ENCODE measurements at regions not wholly inside any gene's neighbourhood (a gene's known extent, or its start where the extent isn't known, plus 50 kb on each side); places are given as distances from the start of the nearest gene placed in this dataset.

DNA sequence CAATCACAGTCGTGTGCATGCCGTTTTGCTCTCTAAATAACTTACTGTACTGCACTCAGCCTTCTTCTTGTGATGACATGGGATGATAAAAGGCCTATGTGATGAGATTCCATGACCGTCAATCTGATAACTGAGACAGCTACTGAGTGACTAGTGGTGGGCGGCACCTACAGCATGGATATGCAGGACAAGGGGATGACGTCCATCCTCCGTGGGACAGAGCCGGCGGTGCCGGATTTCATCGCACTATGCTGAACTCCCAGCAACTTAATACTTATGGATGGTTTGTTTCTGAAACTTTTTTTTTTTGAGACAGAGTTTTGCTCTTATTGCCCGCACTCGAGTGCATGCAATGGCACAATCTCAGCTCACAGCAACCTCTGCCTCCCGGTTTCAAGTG lies 146.8 kb upstream of the TSHZ3 start:
- DNase-seq (ENCODE audit: low read depth), result no peak
- in situ Hi-C loops (cut with HindIII; ENCODE audit: low pct_unique_long_range_greater_than_20kb, low sequenced_read_pairs), result no loop called here

DNA sequence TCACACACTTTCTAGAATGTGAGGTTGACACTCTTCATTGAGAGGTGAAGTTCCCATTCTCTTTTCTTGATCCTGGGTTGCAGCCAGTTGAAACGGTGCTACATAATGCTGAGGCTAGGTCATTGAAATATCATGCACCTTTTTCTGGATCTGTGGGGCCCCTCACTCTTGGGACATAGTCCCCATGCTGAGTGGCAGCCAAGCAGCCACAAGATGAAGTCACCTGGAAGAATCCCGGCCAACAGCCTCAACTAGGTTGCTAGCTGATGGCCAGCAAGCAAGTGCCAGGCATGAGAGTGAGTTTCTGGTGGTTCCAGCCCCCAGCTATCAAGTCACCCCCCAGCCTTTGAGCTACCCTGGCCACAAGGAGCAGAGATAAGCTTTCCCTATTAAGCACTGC lies 148.5 kb upstream of the TSHZ3 start:
- in situ Hi-C loops (cut with HindIII; ENCODE audit: low pct_unique_long_range_greater_than_20kb, low sequenced_read_pairs), result no loop called here
- no peak for DNase-seq (ENCODE audit: low read depth)

GRCh38 chr19:31498781-31499180 lies 149.5 kb upstream of the TSHZ3 start:
- in situ Hi-C loops (cut with HindIII; ENCODE audit: low pct_unique_long_range_greater_than_20kb, low sequenced_read_pairs), result no loop called here
- no peak for DNase-seq (ENCODE audit: low read depth)

DNA sequence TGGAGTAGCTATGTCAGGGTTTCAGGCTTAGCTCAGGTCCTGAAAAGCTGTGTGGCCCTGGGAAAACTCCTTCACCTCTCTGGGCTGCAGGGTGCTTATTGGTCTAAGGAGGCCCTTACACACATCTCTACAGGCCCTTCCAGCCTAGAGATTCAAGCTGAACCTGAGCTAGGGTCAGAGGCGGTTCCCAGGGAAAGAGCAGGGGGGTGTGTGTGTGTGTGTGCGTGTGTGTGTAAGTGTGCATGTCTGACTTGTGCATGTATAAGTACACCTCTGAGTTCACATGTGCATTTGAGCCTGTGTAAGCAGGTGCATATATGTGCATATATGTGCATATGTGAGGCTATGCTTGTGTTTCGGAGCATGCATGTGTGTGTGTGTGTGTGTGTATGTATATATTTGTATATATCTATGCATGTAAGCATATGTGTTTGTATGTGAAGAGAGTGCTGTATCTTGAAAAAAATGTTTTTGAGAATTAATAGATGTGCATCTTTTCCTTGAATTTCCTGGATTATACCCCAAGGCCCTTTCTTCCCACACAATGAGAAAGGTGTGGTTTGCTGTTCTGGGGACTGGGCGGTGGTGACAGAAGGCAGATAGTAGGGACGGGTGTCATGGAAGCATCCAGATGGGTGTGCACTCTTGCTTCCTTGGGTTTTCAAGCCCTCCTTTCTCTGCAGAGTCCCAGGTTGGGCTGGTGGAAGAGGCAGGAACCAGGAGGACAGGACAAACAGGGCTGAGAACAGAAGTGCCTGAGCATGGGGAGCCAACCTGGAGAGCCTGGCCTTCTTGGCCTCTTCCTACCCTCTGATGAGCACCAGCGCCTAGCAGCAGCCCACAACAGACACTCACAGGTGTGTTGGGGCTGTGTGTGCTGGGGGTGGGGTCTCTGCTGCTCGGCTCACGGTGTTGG lies 150.3 kb upstream of the TSHZ3 start:
- DNase-seq (ENCODE audit: low read depth), result no peak
- in situ Hi-C loops (cut with HindIII; ENCODE audit: low pct_unique_long_range_greater_than_20kb, low sequenced_read_pairs), result no loop called here

DNA sequence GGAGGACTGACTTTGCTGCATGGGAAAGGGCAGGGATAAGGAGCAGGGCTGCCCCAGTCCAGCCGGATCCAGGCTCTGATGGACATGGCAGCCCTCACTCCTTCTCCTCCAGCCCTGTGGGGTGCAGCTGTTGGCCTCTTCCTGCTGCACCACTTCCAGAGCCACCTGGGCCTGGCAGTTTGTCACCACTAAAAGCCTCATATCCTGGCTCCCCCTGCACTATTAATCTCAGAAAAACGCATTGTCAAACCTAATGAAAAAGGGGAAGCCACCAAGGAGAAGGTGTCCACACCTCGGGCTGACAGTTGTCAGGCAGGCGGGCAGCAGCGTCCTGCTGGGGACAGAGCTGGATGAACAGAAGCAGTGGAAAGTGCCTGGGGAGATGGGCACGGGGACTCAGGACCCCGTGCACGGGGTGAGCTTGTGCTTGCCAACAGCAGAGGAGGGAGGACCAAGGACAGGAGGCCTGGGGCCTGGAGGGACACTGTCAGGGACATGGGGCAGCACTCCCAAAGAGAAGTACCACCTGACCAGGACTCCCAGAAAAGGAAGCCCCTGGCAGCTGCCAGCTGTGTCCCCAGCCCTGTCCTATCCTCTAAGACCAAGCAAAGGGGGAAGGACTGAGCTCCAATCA lies 151.1 kb upstream of the TSHZ3 start:
- in situ Hi-C loops (cut with HindIII; ENCODE audit: low pct_unique_long_range_greater_than_20kb, low sequenced_read_pairs), result no loop called here
- no peak for DNase-seq (ENCODE audit: low read depth)

- DNase-seq (ENCODE audit: low read depth), result no peak
- in situ Hi-C loops (cut with HindIII; ENCODE audit: low pct_unique_long_range_greater_than_20kb, low sequenced_read_pairs), result no loop called here
Observed at GRCh38 chr19:31500946-31501345, 151.7 kb upstream of the TSHZ3 start.

GRCh38 chr19:31501427-31502195 lies 152.4 kb upstream of the TSHZ3 start:
- in situ Hi-C loops (cut with HindIII; ENCODE audit: low pct_unique_long_range_greater_than_20kb, low sequenced_read_pairs), result no loop called here
- no peak for DNase-seq (ENCODE audit: low read depth)

DNA sequence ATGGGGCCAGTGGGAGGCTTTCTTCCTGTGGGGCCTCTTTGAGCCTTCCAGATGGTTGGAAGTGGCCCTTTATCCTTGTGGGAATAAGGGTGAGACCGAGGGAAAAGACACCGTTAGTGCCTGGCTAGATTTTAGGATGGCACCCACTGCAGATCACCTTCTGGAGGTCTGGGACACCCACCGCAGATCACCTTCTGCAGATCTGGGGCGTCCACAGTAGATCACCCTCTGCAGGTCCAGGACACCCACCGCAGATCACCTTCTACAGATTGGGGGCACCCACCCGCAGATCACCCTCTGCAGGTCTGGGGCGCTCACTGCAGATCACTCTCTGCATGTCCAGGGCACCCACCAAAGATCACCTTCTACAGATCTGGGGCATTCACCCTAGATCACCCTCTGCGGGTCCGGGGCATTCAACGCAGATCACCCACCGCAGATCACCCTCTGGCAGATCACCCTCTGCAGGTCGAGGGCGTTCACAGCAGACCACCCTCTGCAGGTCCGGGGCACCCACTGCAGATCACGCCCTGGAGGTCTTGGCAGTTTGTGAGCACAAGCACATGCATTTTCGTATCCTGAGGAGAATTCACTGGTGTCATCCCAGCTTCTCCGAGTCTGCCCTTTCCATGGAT lies 153.4 kb upstream of the TSHZ3 start:
- DNase-seq (ENCODE audit: low read depth), result no peak
- in situ Hi-C loops (cut with HindIII; ENCODE audit: low pct_unique_long_range_greater_than_20kb, low sequenced_read_pairs), result no loop called here

- DNase-seq (ENCODE audit: low read depth), result no peak
- in situ Hi-C loops (cut with HindIII; ENCODE audit: low pct_unique_long_range_greater_than_20kb, low sequenced_read_pairs), result no loop called here
Observed at GRCh38 chr19:31503211-31503610, 154.0 kb upstream of the TSHZ3 start.

GRCh38 chr19:31504221-31504620 lies 155.0 kb upstream of the TSHZ3 start:
- in situ Hi-C loops (cut with HindIII; ENCODE audit: low pct_unique_long_range_greater_than_20kb, low sequenced_read_pairs), result no loop called here
- DNase-seq (ENCODE audit: low read depth), result no peak

DNA sequence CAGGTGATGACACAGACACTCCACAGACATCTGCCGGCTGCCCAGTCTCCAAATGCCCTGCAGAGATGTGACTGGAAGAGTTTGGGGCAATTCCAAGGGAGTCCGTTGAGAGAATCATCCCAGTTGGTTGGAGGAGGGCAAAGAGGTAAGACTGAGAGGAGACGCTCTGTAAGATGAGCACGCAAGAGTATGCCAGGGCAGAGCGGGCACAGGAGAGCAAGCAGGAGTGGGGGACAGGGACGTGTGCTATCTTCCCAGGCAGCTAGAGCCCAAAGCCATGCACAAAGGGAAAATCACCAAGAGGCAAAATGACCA lies 156.3 kb upstream of the TSHZ3 start:
- in situ Hi-C loops (cut with HindIII; ENCODE audit: low pct_unique_long_range_greater_than_20kb, low sequenced_read_pairs), result no loop called here
- DNase-seq (ENCODE audit: low read depth), result no peak

DNA sequence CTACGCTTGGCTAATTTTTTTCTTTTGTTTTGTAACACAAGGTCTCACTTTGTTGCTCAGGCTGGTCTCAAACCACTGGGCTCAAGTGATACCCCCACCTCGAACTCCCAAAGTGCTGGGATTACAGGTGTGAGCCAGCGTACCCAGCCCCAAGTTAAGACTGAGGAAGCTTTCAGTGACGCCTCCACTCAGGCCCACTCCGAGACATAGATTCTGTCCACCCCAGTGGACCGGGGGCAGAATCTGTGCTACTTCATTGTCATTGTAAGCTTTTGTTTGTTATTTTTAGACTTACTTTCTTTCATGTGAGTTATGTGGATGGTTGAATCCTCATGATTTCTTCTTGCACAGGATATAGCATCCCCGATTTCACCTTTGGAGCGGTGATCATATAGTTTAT lies 156.9 kb upstream of the TSHZ3 start:
- no peak for DNase-seq (ENCODE audit: low read depth)

DNA sequence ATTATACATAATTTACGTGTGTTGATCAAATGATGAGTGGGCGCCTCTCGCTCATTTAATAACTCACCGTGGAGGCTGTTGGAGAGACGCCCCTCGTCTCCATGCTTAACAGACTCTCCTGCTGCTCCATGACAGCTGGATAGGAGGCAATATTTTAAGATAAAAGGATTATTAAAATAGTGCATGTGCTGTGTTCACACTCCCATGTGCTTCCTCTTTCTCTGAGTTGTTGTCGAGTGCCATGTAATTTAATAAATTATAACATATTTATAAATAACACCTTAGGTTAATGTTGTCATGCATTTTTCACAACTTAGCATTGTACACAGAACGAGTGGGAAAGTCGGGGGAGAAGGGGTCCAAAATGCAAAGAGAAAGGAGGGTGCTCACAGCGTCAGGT lies 161.4 kb upstream of the TSHZ3 start:
- in situ Hi-C loops (cut with HindIII; ENCODE audit: low pct_unique_long_range_greater_than_20kb, low sequenced_read_pairs), result no loop called here

More for the DNA sequence above, 156.9 kb upstream of the TSHZ3 start:
- in situ Hi-C loops (cut with HindIII; ENCODE audit: low pct_unique_long_range_greater_than_20kb, low sequenced_read_pairs), result no loop called here

GRCh38 chr19:31511098-31511497 lies 161.9 kb upstream of the TSHZ3 start:
- in situ Hi-C loops (cut with HindIII; ENCODE audit: low pct_unique_long_range_greater_than_20kb, low sequenced_read_pairs), result no loop called here
- DNase-seq (ENCODE audit: low read depth), result no peak

More for the DNA sequence above, 161.4 kb upstream of the TSHZ3 start:
- DNase-seq (ENCODE audit: low read depth), result no peak

DNA sequence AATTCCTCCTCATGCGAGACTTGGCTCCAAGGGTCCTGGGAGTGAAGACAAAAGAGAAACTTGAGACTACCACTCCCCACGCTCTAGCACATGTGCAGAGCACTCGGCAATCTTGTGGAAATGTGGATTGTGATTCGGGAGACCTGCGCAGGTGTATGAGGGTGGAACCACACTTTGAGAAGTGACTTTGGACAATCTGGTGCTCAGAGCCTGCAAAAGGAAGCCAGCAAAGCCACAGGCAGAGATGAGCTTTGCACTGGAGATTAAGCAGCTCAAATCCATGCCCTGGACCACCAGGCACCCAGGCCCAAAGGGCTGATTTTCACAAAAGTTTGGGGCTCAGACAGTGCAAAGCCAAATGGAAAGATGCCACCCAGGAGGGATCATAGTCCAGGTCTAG lies 162.5 kb upstream of the TSHZ3 start:
- in situ Hi-C loops (cut with HindIII; ENCODE audit: low pct_unique_long_range_greater_than_20kb, low sequenced_read_pairs), result no loop called here
- DNase-seq (ENCODE audit: low read depth), result no peak

- in situ Hi-C loops (cut with HindIII; ENCODE audit: low pct_unique_long_range_greater_than_20kb, low sequenced_read_pairs), result no loop called here
- DNase-seq (ENCODE audit: low read depth), result no peak
Observed at GRCh38 chr19:31512181-31512970, 163.1 kb upstream of the TSHZ3 start.

GRCh38 chr19:31513841-31514240 lies 164.6 kb upstream of the TSHZ3 start:
- in situ Hi-C loops (cut with HindIII; ENCODE audit: low pct_unique_long_range_greater_than_20kb, low sequenced_read_pairs), result no loop called here
- no peak for DNase-seq (ENCODE audit: low read depth)

- no peak for DNase-seq (ENCODE audit: low read depth)
- in situ Hi-C loops (cut with HindIII; ENCODE audit: low pct_unique_long_range_greater_than_20kb, low sequenced_read_pairs), result no loop called here
Observed at GRCh38 chr19:31515931-31516330, 166.7 kb upstream of the TSHZ3 start.

Data from Caki2 (cell line).